GM23338 (cell line): ENCODE measurements at regions not wholly inside any gene's neighbourhood (a gene's known extent, or its start where the extent isn't known, plus 50 kb on each side); places are given as distances from the start of the nearest gene placed in this dataset.

Experiments
- ATAC-seq: fragments of 200-7000 bp; cut with Tn5 transposase; 3 replicates; pipeline ENCODE4 v1.9.1; 2020
- DNase-seq: peaks from one replicate; pipeline ENCODE4 v3.0.0-alpha.2; 2015; ENCODE audit warnings: low spot score
- H2AFZ ChIP-seq: fragments of 200-600 bp; sonication (generic); 2 replicates; pipeline ENCODE4 v1.8.0; 2016; ENCODE audit warnings: antibody characterized with exemption, mild to moderate bottlenecking, moderate library complexity
- H3F3A ChIP-seq: fragments of 200-600 bp; sonication (generic); replicated peaks from 2 replicates; pipeline ENCODE4 v1.8.0; 2017; ENCODE audit warnings: antibody characterized with exemption, mixed run types, low read depth
- H3K27ac ChIP-seq: fragments of 200-600 bp; sonication (generic); 2 replicates; pipeline ENCODE4 v1.6.1; 2016; ENCODE audit warnings: low read depth
- H3K27me3 ChIP-seq: fragments of 200-600 bp; sonication (generic); 2 replicates; pipeline ENCODE4 v1.8.0; 2016; ENCODE audit warnings: mild to moderate bottlenecking, mixed run types, moderate library complexity; ENCODE audit not compliant: insufficient read depth
- H3K36me3 ChIP-seq: fragments of 200-600 bp; sonication (generic); 2 replicates; pipeline ENCODE4 v1.8.0; 2016; ENCODE audit warnings: mild to moderate bottlenecking; ENCODE audit not compliant: insufficient read depth
- H3K4me1 ChIP-seq: fragments of 200-600 bp; sonication (generic); 2 replicates; pipeline ENCODE4 v1.8.0; 2016; ENCODE audit warnings: mild to moderate bottlenecking, moderate library complexity; ENCODE audit not compliant: insufficient read depth
- H3K4me2 ChIP-seq: fragments of 200-600 bp; sonication (generic); 2 replicates; pipeline ENCODE4 v1.7.1; 2017; ENCODE audit warnings: mixed run types
- H3K4me3 ChIP-seq: fragments of 200-600 bp; sonication (generic); 2 replicates; pipeline ENCODE4 v1.6.1; 2016; ENCODE audit warnings: mixed run types
- H3K79me2 ChIP-seq: fragments of 200-600 bp; sonication (generic); replicated peaks from 2 replicates; pipeline ENCODE4 v1.8.0; 2017; ENCODE audit warnings: mild to moderate bottlenecking; ENCODE audit not compliant: insufficient read depth
- H3K9me2 ChIP-seq: fragments of 200-600 bp; sonication (generic); 2 replicates; pipeline ENCODE4 v1.8.0; 2017; ENCODE audit not compliant: insufficient read depth
- H4K20me1 ChIP-seq: fragments of 200-600 bp; sonication (generic); replicated peaks from 2 replicates; pipeline ENCODE4 v1.8.0; 2017; ENCODE audit warnings: mild to moderate bottlenecking; ENCODE audit not compliant: insufficient read depth
- H3K27ac Mint-ChIP-seq: 2 replicates; pipeline ENCODE4 v1.8.0; 2020; ENCODE audit warnings: inconsistent platforms, mild to moderate bottlenecking, moderate library complexity, mixed read lengths
- H3K27me3 Mint-ChIP-seq: 3 replicates; pipeline ENCODE4 v1.8.0; 2022; ENCODE audit warnings: low read depth, mild to moderate bottlenecking, moderate library complexity, mixed read lengths, inconsistent platforms; ENCODE audit not compliant: insufficient read depth, poor library complexity
- H3K36me3 Mint-ChIP-seq: 3 replicates; pipeline ENCODE4 v1.8.0; 2021; ENCODE audit warnings: low read depth, mild to moderate bottlenecking, inconsistent platforms, moderate library complexity, mixed read lengths
- H3K4me1 Mint-ChIP-seq: 3 replicates; pipeline ENCODE4 v1.8.0; 2020; ENCODE audit warnings: mild to moderate bottlenecking, inconsistent platforms, mixed read lengths
- H3K4me3 Mint-ChIP-seq: 3 replicates; pipeline ENCODE4 v1.8.0; 2021; ENCODE audit warnings: moderate library complexity, mild to moderate bottlenecking, inconsistent platforms, mixed read lengths
- H3K9me3 Mint-ChIP-seq: 3 replicates; pipeline ENCODE4 v1.8.0; 2020; ENCODE audit warnings: moderate library complexity, mild to moderate bottlenecking, inconsistent platforms, mixed read lengths
- CREB1 ChIP-seq: fragments of 250-450 bp; sonication (Bioruptor Pico); IDR thresholded peaks from 2 replicates; pipeline ENCODE4 v1.5.0; 2020; ENCODE audit warnings: low read depth, mild to moderate bottlenecking, moderate library complexity
- ETS1 ChIP-seq: IDR thresholded peaks from 2 replicates; pipeline ENCODE4 v1.6.1; 2016; ENCODE audit warnings: antibody characterized with exemption
- EZH2 ChIP-seq: fragments of 200-600 bp; sonication (generic); IDR thresholded peaks from one replicate; pipeline ENCODE4 v1.8.0; 2017; ENCODE audit warnings: antibody characterized with exemption, mild to moderate bottlenecking, low read depth; ENCODE audit not compliant: unreplicated experiment
- EZH2phosphoT487 ChIP-seq: fragments of 200-600 bp; sonication (generic); IDR thresholded peaks from one replicate; pipeline ENCODE4 v1.8.1; 2018; ENCODE audit warnings: antibody characterized with exemption; ENCODE audit not compliant: unreplicated experiment
- JUNB ChIP-seq: IDR thresholded peaks from one replicate; pipeline ENCODE4 v1.6.1; 2016; ENCODE audit warnings: antibody characterized with exemption; ENCODE audit not compliant: unreplicated experiment
- NANOG ChIP-seq: IDR thresholded peaks from 2 replicates; pipeline ENCODE4 v1.6.1; 2016; ENCODE audit warnings: antibody characterized with exemption, borderline replicate concordance
- POLR2AphosphoS5 ChIP-seq: IDR thresholded peaks from 2 replicates; pipeline ENCODE4 v1.6.1; 2016; ENCODE audit warnings: antibody characterized with exemption, low read depth
- STAT1 ChIP-seq: IDR thresholded peaks from one replicate; pipeline ENCODE4 v1.6.1; 2016; ENCODE audit warnings: antibody characterized with exemption; ENCODE audit not compliant: unreplicated experiment
- ZNF114 ChIP-seq: fragments of 250-450 bp; sonication (Bioruptor Pico); IDR thresholded peaks from 2 replicates; pipeline ENCODE4 v1.5.0; 2020; ENCODE audit warnings: mild to moderate bottlenecking, moderate library complexity
- ZNF331 ChIP-seq: fragments of 250-450 bp; sonication (Bioruptor Pico); IDR thresholded peaks from 2 replicates; pipeline ENCODE4 v1.5.0; 2020; ENCODE audit warnings: low read depth, mild to moderate bottlenecking, moderate library complexity
- TF ChIP-seq, protein P1 (sequence below), 2 experiments: fragments of 200-600 bp in 1 of 2; sonication (generic) in 1 of 2; conservative IDR thresholded peaks; 2 replicates each; pipeline versions ENCODE4 v1.5.1 to v1.6.1; 2016 to 2017; ENCODE audit warnings: antibody characterized with exemption in 2 of 2, low read depth in 2 of 2, mild to moderate bottlenecking in 2 of 2, moderate library complexity in 1 of 2
- TF ChIP-seq, protein P2 (sequence below): IDR thresholded peaks from one replicate; pipeline ENCODE4 v1.6.1; 2018; ENCODE audit warnings: antibody characterized with exemption; ENCODE audit not compliant: unreplicated experiment
- TF ChIP-seq, protein P3 (sequence below): fragments of 250-450 bp; sonication (Bioruptor Pico); IDR thresholded peaks from 2 replicates; pipeline ENCODE4 v1.5.0; 2020; ENCODE audit warnings: mild to moderate bottlenecking, moderate library complexity

GRCh38 chr5:122715095-122715494 lies 59.8 kb upstream of the SNX2 start:
- no peaks in the 10 kb centered on the region for H3K27me3 Mint-ChIP-seq
- H3K27ac Mint-ChIP-seq: no peak overlapping the region
- ATAC-seq (no peak), DNase-seq (no peak)
- Histone ChIP-seq H3K27ac (no peak overlapping the region), H3K4me3 (no peak overlapping the region), H3K27me3 (no peaks in the 10 kb centered on the region), H2AFZ (peak overlapping the region; percentile 44; the same call in 1 of the 2 replicates), H3K36me3 (no peaks in the 10 kb centered on the region), H3F3A (no peaks in the 10 kb centered on the region), H3K4me1 (no peaks in the 10 kb centered on the region), H3K79me2 (no peaks in the 10 kb centered on the region), H4K20me1 (no peaks in the 10 kb centered on the region), H3K4me2 (no peak overlapping the region), H3K9me2 (peaks cover 3% of the 10 kb centered on the region; the same call in 1 of the 2 replicates)
- no peak overlapping the region for H3K4me3 Mint-ChIP-seq
- TF ChIP-seq EZH2phosphoT487 (no peak), STAT1 (no peak), NANOG (no peak), ZNF331 (CRISPR knock-in tag) (no peak), CREB1 (CRISPR knock-in tag) (no peak), ZNF114 (no peak), JUNB (no peak), ETS1 (no peak), EZH2 (no peak), POLR2AphosphoS5 (no peak)
- TF ChIP-seq, protein P1, sequence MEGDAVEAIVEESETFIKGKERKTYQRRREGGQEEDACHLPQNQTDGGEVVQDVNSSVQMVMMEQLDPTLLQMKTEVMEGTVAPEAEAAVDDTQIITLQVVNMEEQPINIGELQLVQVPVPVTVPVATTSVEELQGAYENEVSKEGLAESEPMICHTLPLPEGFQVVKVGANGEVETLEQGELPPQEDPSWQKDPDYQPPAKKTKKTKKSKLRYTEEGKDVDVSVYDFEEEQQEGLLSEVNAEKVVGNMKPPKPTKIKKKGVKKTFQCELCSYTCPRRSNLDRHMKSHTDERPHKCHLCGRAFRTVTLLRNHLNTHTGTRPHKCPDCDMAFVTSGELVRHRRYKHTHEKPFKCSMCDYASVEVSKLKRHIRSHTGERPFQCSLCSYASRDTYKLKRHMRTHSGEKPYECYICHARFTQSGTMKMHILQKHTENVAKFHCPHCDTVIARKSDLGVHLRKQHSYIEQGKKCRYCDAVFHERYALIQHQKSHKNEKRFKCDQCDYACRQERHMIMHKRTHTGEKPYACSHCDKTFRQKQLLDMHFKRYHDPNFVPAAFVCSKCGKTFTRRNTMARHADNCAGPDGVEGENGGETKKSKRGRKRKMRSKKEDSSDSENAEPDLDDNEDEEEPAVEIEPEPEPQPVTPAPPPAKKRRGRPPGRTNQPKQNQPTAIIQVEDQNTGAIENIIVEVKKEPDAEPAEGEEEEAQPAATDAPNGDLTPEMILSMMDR (conservative IDR thresholded peaks at IDR 0.05; ENCODE audit: low read depth in 2 of 2): no peak
- TF ChIP-seq, protein P2, sequence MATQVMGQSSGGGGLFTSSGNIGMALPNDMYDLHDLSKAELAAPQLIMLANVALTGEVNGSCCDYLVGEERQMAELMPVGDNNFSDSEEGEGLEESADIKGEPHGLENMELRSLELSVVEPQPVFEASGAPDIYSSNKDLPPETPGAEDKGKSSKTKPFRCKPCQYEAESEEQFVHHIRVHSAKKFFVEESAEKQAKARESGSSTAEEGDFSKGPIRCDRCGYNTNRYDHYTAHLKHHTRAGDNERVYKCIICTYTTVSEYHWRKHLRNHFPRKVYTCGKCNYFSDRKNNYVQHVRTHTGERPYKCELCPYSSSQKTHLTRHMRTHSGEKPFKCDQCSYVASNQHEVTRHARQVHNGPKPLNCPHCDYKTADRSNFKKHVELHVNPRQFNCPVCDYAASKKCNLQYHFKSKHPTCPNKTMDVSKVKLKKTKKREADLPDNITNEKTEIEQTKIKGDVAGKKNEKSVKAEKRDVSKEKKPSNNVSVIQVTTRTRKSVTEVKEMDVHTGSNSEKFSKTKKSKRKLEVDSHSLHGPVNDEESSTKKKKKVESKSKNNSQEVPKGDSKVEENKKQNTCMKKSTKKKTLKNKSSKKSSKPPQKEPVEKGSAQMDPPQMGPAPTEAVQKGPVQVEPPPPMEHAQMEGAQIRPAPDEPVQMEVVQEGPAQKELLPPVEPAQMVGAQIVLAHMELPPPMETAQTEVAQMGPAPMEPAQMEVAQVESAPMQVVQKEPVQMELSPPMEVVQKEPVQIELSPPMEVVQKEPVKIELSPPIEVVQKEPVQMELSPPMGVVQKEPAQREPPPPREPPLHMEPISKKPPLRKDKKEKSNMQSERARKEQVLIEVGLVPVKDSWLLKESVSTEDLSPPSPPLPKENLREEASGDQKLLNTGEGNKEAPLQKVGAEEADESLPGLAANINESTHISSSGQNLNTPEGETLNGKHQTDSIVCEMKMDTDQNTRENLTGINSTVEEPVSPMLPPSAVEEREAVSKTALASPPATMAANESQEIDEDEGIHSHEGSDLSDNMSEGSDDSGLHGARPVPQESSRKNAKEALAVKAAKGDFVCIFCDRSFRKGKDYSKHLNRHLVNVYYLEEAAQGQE: no peak
- TF ChIP-seq, protein P3, sequence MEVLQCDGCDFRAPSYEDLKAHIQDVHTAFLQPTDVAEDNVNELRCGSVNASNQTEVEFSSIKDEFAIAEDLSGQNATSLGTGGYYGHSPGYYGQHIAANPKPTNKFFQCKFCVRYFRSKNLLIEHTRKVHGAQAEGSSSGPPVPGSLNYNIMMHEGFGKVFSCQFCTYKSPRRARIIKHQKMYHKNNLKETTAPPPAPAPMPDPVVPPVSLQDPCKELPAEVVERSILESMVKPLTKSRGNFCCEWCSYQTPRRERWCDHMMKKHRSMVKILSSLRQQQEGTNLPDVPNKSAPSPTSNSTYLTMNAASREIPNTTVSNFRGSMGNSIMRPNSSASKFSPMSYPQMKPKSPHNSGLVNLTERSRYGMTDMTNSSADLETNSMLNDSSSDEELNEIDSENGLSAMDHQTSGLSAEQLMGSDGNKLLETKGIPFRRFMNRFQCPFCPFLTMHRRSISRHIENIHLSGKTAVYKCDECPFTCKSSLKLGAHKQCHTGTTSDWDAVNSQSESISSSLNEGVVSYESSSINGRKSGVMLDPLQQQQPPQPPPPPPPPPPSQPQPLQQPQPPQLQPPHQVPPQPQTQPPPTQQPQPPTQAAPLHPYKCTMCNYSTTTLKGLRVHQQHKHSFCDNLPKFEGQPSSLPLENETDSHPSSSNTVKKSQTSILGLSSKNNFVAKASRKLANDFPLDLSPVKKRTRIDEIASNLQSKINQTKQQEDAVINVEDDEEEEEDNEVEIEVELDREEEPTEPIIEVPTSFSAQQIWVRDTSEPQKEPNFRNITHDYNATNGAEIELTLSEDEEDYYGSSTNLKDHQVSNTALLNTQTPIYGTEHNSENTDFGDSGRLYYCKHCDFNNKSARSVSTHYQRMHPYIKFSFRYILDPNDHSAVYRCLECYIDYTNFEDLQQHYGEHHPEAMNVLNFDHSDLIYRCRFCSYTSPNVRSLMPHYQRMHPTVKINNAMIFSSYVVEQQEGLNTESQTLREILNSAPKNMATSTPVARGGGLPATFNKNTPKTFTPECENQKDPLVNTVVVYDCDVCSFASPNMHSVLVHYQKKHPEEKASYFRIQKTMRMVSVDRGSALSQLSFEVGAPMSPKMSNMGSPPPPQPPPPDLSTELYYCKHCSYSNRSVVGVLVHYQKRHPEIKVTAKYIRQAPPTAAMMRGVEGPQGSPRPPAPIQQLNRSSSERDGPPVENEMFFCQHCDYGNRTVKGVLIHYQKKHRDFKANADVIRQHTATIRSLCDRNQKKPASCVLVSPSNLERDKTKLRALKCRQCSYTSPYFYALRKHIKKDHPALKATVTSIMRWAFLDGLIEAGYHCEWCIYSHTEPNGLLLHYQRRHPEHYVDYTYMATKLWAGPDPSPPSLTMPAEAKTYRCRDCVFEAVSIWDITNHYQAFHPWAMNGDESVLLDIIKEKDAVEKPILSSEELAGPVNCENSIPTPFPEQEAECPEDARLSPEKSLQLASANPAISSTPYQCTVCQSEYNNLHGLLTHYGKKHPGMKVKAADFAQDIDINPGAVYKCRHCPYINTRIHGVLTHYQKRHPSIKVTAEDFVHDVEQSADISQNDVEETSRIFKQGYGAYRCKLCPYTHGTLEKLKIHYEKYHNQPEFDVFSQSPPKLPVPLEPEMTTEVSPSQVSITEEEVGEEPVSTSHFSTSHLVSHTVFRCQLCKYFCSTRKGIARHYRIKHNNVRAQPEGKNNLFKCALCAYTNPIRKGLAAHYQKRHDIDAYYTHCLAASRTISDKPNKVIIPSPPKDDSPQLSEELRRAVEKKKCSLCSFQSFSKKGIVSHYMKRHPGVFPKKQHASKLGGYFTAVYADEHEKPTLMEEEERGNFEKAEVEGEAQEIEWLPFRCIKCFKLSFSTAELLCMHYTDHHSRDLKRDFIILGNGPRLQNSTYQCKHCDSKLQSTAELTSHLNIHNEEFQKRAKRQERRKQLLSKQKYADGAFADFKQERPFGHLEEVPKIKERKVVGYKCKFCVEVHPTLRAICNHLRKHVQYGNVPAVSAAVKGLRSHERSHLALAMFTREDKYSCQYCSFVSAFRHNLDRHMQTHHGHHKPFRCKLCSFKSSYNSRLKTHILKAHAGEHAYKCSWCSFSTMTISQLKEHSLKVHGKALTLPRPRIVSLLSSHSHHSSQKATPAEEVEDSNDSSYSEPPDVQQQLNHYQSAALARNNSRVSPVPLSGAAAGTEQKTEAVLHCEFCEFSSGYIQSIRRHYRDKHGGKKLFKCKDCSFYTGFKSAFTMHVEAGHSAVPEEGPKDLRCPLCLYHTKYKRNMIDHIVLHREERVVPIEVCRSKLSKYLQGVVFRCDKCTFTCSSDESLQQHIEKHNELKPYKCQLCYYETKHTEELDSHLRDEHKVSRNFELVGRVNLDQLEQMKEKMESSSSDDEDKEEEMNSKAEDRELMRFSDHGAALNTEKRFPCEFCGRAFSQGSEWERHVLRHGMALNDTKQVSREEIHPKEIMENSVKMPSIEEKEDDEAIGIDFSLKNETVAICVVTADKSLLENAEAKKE: no peak
- no peaks in the 10 kb centered on the region for H3K36me3 Mint-ChIP-seq
- no peaks in the 10 kb centered on the region for H3K9me3 Mint-ChIP-seq
- H3K4me1 Mint-ChIP-seq: no peaks in the 10 kb centered on the region
